CD14-positive monocyte (primary cell): ENCODE measurements at regions not wholly inside any gene's neighbourhood (a gene's known extent, or its start where the extent isn't known, plus 50 kb on each side); places are given as distances from the start of the nearest gene placed in this dataset.

Experiments
- DNase-seq, 3 donors: peaks; one replicate each; pipeline ENCODE4 v3.0.0-alpha.2; 2011 to 2022
- H2AFZ ChIP-seq: 2 replicates; pipeline ENCODE4 v1.6.0; 2012; ENCODE audit warnings: mild to moderate bottlenecking, low read depth, low read length, inconsistent platforms; ENCODE audit not compliant: insufficient read depth, poor library complexity, severe bottlenecking
- H3K27ac ChIP-seq, 2 donors: 1 replicate in 1 of 2; 2 replicates in 1 of 2; pipeline ENCODE4 v1.5.1; 2012 to 2013; ENCODE audit warnings: low read length in 2 of 2, control low read depth in 1 of 2, inconsistent platforms in 1 of 2, low read depth in 1 of 2, mild to moderate bottlenecking in 1 of 2
- H3K27me3 ChIP-seq, 2 donors: one replicate each; pipeline versions ENCODE4 v1.6.0 to v1.6.1; 2011 to 2013; ENCODE audit warnings: low read length in 2 of 2; ENCODE audit not compliant: control insufficient read depth in 2 of 2, insufficient read depth in 2 of 2
- H3K36me3 ChIP-seq, 2 donors: replicated peaks in 1 of 2; 1 replicate in 1 of 2; 2 replicates in 1 of 2; pipeline versions ENCODE4 v1.5.1 to v1.6.1; 2012 to 2013; ENCODE audit warnings: low read length in 2 of 2, control low read depth in 1 of 2, inconsistent platforms in 1 of 2, mild to moderate bottlenecking in 1 of 2; ENCODE audit not compliant: insufficient read depth in 2 of 2, control insufficient read depth in 1 of 2
- H3K4me1 ChIP-seq, 2 donors: 1 replicate in 1 of 2; 2 replicates in 1 of 2; pipeline versions ENCODE4 v1.5.1 to v1.6.1; 2012 to 2013; ENCODE audit warnings: low read length in 2 of 2, control low read depth in 1 of 2, inconsistent platforms in 1 of 2, mild to moderate bottlenecking in 1 of 2, moderate library complexity in 1 of 2; ENCODE audit not compliant: insufficient read depth in 2 of 2, control insufficient read depth in 1 of 2
- H3K4me2 ChIP-seq: replicated peaks from 2 replicates; pipeline ENCODE3; 2012; ENCODE audit warnings: low read length, moderate library complexity, mild to moderate bottlenecking; ENCODE audit not compliant: poor library complexity, severe bottlenecking; ENCODE audit errors: extremely low read depth
- H3K4me3 ChIP-seq, 3 experiments: fragments of 200-600 bp in 1 of 3; sonication (generic) in 1 of 3; replicated peaks in 1 of 3; 1 replicate in 2 of 3; 2 replicates in 1 of 3; pipeline ENCODE4 v1.5.1; 2011 to 2013; ENCODE audit warnings: low read length in 3 of 3, mild to moderate bottlenecking in 3 of 3, control low read depth in 2 of 3, low read depth in 2 of 3, inconsistent platforms in 1 of 3, moderate library complexity in 1 of 3
- H3K79me2 ChIP-seq: 2 replicates; pipeline ENCODE4 v1.6.0; 2012; ENCODE audit warnings: mild to moderate bottlenecking, control low read depth, inconsistent platforms, low read length, moderate library complexity; ENCODE audit not compliant: insufficient read depth
- H3K9ac ChIP-seq: 2 replicates; pipeline ENCODE4 v1.6.0; 2017; ENCODE audit warnings: low read length, mild to moderate bottlenecking; ENCODE audit not compliant: insufficient read depth, poor library complexity, severe bottlenecking
- H3K9me3 ChIP-seq, 2 donors: replicated peaks in 1 of 2; 1 replicate in 1 of 2; 2 replicates in 1 of 2; pipeline versions ENCODE4 v1.5.1 to v1.6.1; 2012 to 2013; ENCODE audit warnings: low read length in 2 of 2, control low read depth in 1 of 2; ENCODE audit not compliant: control insufficient read depth in 1 of 2, insufficient read depth in 1 of 2
- H4K20me1 ChIP-seq: 2 replicates; pipeline ENCODE4 v1.6.0; 2012; ENCODE audit warnings: mild to moderate bottlenecking, low read length, control low read depth, moderate library complexity; ENCODE audit not compliant: insufficient read depth
- H3K27ac Mint-ChIP-seq, 7 donors: one replicate each; pipeline ENCODE4 v1.8.0; 2020; ENCODE audit warnings: mild to moderate bottlenecking in 7 of 7, mixed read lengths in 7 of 7, moderate library complexity in 6 of 7, inconsistent platforms in 2 of 7
- H3K27me3 Mint-ChIP-seq, 3 donors: one replicate each; pipeline ENCODE4 v1.8.0; 2021 to 2022; ENCODE audit warnings: low read depth in 3 of 3, mild to moderate bottlenecking in 3 of 3, mixed read lengths in 3 of 3, moderate library complexity in 3 of 3, inconsistent platforms in 1 of 3
- H3K36me3 Mint-ChIP-seq, 2 donors: one replicate each; pipeline ENCODE4 v1.8.0; 2020; ENCODE audit warnings: mixed read lengths in 2 of 2, inconsistent platforms in 1 of 2, mild to moderate bottlenecking in 1 of 2
- H3K4me1 Mint-ChIP-seq: one replicate; pipeline ENCODE4 v1.8.0; 2020; ENCODE audit warnings: mild to moderate bottlenecking, mixed read lengths
- H3K4me3 Mint-ChIP-seq, 2 donors: one replicate each; pipeline ENCODE4 v1.8.0; 2020; ENCODE audit warnings: mild to moderate bottlenecking in 2 of 2, mixed read lengths in 2 of 2, moderate library complexity in 1 of 2
- H3K9me3 Mint-ChIP-seq, 7 donors: one replicate each; pipeline ENCODE4 v1.8.0; 2020 to 2022; ENCODE audit warnings: mixed read lengths in 7 of 7, mild to moderate bottlenecking in 6 of 7, moderate library complexity in 6 of 7, inconsistent platforms in 2 of 7
- CTCF ChIP-seq: fragments of 200-600 bp; IDR thresholded peaks from one replicate; pipeline ENCODE4 v1.8.0; 2022; ENCODE audit warnings: antibody characterized with exemption, mild to moderate bottlenecking
- WGBS: methylation state at CpG from one replicate; pipeline ENCODE4 v1.1.5; 2013; ENCODE audit warnings: missing lambda C conversion rate; ENCODE audit not compliant: insufficient coverage; 5-methylcytosine and 5-hydroxymethylcytosine counted together
- intact Hi-C, 2 donors: fragments of 100-400 bp; cut with micrococcal nuclease; formaldehyde crosslinking; loops; one replicate each; pipeline versions ENCODE4 v1.15.0 to v1.15.1; 2023

- no peaks in the 10 kb centered on the region for H3K4me1 ChIP-seq
- H3K4me1 Mint-ChIP-seq = no peaks in the 10 kb centered on the region
- H3K36me3 Mint-ChIP-seq = no peaks in the 10 kb centered on the region
- H3K9me3 ChIP-seq = no peaks in the 10 kb centered on the region
- H3K4me2 ChIP-seq = no peak overlapping the region
- no peak for DNase-seq
- WGBS = 100% methylated on average over 1 of the region's 2 CpGs
- intact Hi-C loops = no loop called here
- H3K9ac ChIP-seq = no peak overlapping the region
- no peaks in the 10 kb centered on the region for H3K27me3 ChIP-seq
- no peaks in the 10 kb centered on the region for H3K36me3 ChIP-seq
- no peak overlapping the region for H3K27ac ChIP-seq
- no peak for TF ChIP-seq CTCF
- H3K4me3 Mint-ChIP-seq = no peak overlapping the region
- no peaks in the 10 kb centered on the region for H3K27me3 Mint-ChIP-seq
- H3K9me3 Mint-ChIP-seq = no peaks in the 10 kb centered on the region
- H2AFZ ChIP-seq = no peak overlapping the region
- no peak overlapping the region for H3K27ac Mint-ChIP-seq
- H3K79me2 ChIP-seq = no peaks in the 10 kb centered on the region
- H3K4me3 ChIP-seq = no peak overlapping the region
- H4K20me1 ChIP-seq = no peaks in the 10 kb centered on the region
Observed at GRCh38 chr14:27409944-27410343, 812.1 kb upstream of the NOVA1 start.

GRCh38 chr14:27410981-27411380 lies 813.1 kb upstream of the NOVA1 start:
- DNase-seq = no peak
- no CpG with 5 or more reads among the region's 1 CpG for WGBS
- no peak overlapping the region for H3K9ac ChIP-seq
- no peaks in the 10 kb centered on the region for H4K20me1 ChIP-seq
- H3K4me2 ChIP-seq = no peak overlapping the region
- TF ChIP-seq CTCF = no peak
- H3K4me3 ChIP-seq = no peak overlapping the region
- intact Hi-C loops = no loop called here
- Mint-ChIP-seq H3K9me3 (peaks cover 0 to 3% (median 0%) of the 10 kb centered on the region in 7 donors), H3K4me1 (no peaks in the 10 kb centered on the region), H3K4me3 (no peak overlapping the region), H3K27ac (no peak overlapping the region), H3K27me3 (no peaks in the 10 kb centered on the region), H3K36me3 (no peaks in the 10 kb centered on the region)
- no peaks in the 10 kb centered on the region for H3K36me3 ChIP-seq
- no peak overlapping the region for H3K27ac ChIP-seq
- H3K27me3 ChIP-seq = no peaks in the 10 kb centered on the region
- no peak overlapping the region for H2AFZ ChIP-seq
- H3K4me1 ChIP-seq = no peaks in the 10 kb centered on the region
- H3K9me3 ChIP-seq = no peaks in the 10 kb centered on the region
- H3K79me2 ChIP-seq = no peaks in the 10 kb centered on the region
